ENCODE measurements at regions not wholly inside any gene's neighbourhood (a gene's known extent, or its start where the extent isn't known, plus 50 kb on each side); places are given as distances from the start of the nearest gene placed in this dataset.

DNA sequence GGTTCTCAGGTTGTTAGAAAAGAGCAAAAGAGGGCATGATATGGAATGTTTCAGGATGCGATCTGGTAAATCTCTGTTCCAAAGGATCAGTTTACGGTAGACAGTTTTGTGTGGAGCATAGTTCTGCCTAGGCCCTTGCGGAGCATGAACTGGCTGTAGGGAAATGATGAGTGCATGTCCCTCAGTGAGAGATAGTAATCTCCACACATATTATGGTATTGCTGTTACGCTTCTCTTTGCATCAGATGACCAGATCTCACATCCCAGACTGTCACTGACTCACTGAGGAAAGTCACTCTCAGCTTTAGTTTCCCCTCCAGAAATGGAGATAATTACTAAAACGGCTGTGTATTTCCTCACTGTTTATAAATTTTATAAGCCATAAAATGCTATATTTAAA is 836.0 kb downstream of the JRKL start (continued):
- TF ChIP-seq EZH2phosphoT487 (IDR thresholded peaks at IDR 0.05; ENCODE audit: unreplicated experiment): no peak

DNA sequence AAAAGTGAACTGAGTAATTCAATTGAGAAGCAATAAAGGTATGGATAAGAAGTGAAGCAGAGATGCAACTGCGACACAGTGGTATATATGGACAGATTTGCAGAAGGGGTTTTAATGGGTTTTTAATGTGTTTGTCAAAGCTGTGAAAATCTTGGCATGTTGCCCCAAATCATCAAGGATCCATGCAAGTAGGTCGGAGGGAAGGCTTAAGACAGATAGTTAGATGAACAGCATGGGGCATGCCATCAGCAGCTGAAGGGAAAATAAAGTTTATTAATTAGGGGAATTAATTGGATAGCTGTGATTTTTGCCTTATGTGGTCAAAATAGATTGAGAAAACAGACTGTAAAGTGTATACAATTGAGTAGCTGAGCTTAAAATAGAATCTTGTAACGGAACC is 840.1 kb downstream of the JRKL start:
- Mint-ChIP-seq H3K4me3 (no peak overlapping the region), H3K27me3 (ENCODE audit: insufficient read depth, low read depth, poor library complexity) (peaks cover 2% of the 10 kb centered on the region), H3K27ac (no peak overlapping the region), H3K36me3 (ENCODE audit: low read depth) (no peaks in the 10 kb centered on the region), H3K4me1 (no peaks in the 10 kb centered on the region), H3K9me3 (no peaks in the 10 kb centered on the region)
- no peaks in the 10 kb centered on the region for H3K27me3 ChIP-seq (ENCODE audit: insufficient read depth)
- no peaks in the 10 kb centered on the region for H3K79me2 ChIP-seq (replicated peaks; ENCODE audit: insufficient read depth)
- H4K20me1 ChIP-seq (replicated peaks; ENCODE audit: insufficient read depth): no peaks in the 10 kb centered on the region
- DNase-seq (ENCODE audit: low spot score): no peak
- TF ChIP-seq, protein P1, sequence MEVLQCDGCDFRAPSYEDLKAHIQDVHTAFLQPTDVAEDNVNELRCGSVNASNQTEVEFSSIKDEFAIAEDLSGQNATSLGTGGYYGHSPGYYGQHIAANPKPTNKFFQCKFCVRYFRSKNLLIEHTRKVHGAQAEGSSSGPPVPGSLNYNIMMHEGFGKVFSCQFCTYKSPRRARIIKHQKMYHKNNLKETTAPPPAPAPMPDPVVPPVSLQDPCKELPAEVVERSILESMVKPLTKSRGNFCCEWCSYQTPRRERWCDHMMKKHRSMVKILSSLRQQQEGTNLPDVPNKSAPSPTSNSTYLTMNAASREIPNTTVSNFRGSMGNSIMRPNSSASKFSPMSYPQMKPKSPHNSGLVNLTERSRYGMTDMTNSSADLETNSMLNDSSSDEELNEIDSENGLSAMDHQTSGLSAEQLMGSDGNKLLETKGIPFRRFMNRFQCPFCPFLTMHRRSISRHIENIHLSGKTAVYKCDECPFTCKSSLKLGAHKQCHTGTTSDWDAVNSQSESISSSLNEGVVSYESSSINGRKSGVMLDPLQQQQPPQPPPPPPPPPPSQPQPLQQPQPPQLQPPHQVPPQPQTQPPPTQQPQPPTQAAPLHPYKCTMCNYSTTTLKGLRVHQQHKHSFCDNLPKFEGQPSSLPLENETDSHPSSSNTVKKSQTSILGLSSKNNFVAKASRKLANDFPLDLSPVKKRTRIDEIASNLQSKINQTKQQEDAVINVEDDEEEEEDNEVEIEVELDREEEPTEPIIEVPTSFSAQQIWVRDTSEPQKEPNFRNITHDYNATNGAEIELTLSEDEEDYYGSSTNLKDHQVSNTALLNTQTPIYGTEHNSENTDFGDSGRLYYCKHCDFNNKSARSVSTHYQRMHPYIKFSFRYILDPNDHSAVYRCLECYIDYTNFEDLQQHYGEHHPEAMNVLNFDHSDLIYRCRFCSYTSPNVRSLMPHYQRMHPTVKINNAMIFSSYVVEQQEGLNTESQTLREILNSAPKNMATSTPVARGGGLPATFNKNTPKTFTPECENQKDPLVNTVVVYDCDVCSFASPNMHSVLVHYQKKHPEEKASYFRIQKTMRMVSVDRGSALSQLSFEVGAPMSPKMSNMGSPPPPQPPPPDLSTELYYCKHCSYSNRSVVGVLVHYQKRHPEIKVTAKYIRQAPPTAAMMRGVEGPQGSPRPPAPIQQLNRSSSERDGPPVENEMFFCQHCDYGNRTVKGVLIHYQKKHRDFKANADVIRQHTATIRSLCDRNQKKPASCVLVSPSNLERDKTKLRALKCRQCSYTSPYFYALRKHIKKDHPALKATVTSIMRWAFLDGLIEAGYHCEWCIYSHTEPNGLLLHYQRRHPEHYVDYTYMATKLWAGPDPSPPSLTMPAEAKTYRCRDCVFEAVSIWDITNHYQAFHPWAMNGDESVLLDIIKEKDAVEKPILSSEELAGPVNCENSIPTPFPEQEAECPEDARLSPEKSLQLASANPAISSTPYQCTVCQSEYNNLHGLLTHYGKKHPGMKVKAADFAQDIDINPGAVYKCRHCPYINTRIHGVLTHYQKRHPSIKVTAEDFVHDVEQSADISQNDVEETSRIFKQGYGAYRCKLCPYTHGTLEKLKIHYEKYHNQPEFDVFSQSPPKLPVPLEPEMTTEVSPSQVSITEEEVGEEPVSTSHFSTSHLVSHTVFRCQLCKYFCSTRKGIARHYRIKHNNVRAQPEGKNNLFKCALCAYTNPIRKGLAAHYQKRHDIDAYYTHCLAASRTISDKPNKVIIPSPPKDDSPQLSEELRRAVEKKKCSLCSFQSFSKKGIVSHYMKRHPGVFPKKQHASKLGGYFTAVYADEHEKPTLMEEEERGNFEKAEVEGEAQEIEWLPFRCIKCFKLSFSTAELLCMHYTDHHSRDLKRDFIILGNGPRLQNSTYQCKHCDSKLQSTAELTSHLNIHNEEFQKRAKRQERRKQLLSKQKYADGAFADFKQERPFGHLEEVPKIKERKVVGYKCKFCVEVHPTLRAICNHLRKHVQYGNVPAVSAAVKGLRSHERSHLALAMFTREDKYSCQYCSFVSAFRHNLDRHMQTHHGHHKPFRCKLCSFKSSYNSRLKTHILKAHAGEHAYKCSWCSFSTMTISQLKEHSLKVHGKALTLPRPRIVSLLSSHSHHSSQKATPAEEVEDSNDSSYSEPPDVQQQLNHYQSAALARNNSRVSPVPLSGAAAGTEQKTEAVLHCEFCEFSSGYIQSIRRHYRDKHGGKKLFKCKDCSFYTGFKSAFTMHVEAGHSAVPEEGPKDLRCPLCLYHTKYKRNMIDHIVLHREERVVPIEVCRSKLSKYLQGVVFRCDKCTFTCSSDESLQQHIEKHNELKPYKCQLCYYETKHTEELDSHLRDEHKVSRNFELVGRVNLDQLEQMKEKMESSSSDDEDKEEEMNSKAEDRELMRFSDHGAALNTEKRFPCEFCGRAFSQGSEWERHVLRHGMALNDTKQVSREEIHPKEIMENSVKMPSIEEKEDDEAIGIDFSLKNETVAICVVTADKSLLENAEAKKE (CRISPR knock-in tag; IDR thresholded peaks at IDR 0.05): no peak
- TF ChIP-seq, protein P2, sequence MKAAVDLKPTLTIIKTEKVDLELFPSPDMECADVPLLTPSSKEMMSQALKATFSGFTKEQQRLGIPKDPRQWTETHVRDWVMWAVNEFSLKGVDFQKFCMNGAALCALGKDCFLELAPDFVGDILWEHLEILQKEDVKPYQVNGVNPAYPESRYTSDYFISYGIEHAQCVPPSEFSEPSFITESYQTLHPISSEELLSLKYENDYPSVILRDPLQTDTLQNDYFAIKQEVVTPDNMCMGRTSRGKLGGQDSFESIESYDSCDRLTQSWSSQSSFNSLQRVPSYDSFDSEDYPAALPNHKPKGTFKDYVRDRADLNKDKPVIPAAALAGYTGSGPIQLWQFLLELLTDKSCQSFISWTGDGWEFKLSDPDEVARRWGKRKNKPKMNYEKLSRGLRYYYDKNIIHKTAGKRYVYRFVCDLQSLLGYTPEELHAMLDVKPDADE (IDR thresholded peaks at IDR 0.05): no peak
- H2AFZ ChIP-seq: no peak overlapping the region
- no peak overlapping the region for H3K27ac ChIP-seq (ENCODE audit: low read depth)
- no peak overlapping the region for H3K4me3 ChIP-seq
- H3K4me1 ChIP-seq (ENCODE audit: insufficient read depth): no peaks in the 10 kb centered on the region
- no peaks in the 10 kb centered on the region for H3K36me3 ChIP-seq (ENCODE audit: insufficient read depth)
- no peak for ATAC-seq
- no peak overlapping the region for H3K4me2 ChIP-seq
- no peaks in the 10 kb centered on the region for H3K9me2 ChIP-seq (ENCODE audit: insufficient read depth)
- no peaks in the 10 kb centered on the region for H3F3A ChIP-seq (replicated peaks; ENCODE audit: low read depth)

DNA sequence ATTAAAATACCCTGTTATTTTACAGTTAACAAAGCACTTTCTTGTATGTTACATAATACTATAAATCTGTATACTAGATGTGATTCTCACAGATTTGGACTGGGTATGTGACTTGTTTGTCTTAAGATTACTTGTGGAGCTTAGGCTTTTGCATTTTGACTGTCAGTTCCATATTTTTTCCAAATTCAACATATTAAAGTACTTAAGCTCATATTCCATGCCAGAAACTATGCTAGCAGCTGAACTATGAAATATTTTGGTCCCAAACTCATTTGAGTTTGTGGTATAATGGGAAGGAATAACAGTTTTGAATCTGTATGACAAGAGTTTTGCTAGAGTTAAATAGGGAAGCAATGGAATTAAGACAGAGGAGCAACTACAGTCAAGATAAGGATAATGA is 841.4 kb downstream of the JRKL start:
- H3K36me3 Mint-ChIP-seq (ENCODE audit: low read depth): no peaks in the 10 kb centered on the region
- no peak overlapping the region for H3K4me2 ChIP-seq
- no peak overlapping the region for H3K27ac ChIP-seq (ENCODE audit: low read depth)
- H3K79me2 ChIP-seq (replicated peaks; ENCODE audit: insufficient read depth): no peaks in the 10 kb centered on the region
- no peaks in the 10 kb centered on the region for H3K9me2 ChIP-seq (ENCODE audit: insufficient read depth)
- no peaks in the 10 kb centered on the region for H4K20me1 ChIP-seq (replicated peaks; ENCODE audit: insufficient read depth)
- no peaks in the 10 kb centered on the region for H3K9me3 Mint-ChIP-seq
- H3K4me3 Mint-ChIP-seq: no peak overlapping the region
- no peak overlapping the region for H2AFZ ChIP-seq
- H3K4me3 ChIP-seq: no peak overlapping the region
- no peaks in the 10 kb centered on the region for H3K4me1 Mint-ChIP-seq
- DNase-seq (ENCODE audit: low spot score) (no peak), ATAC-seq (no peak)
- no peaks in the 10 kb centered on the region for H3K27me3 ChIP-seq (ENCODE audit: insufficient read depth)
- H3K27ac Mint-ChIP-seq: no peak overlapping the region
- no peaks in the 10 kb centered on the region for H3F3A ChIP-seq (replicated peaks; ENCODE audit: low read depth)
- peaks cover 2% of the 10 kb centered on the region for H3K27me3 Mint-ChIP-seq (ENCODE audit: insufficient read depth, low read depth, poor library complexity)
- no peaks in the 10 kb centered on the region for H3K4me1 ChIP-seq (ENCODE audit: insufficient read depth)
- no peaks in the 10 kb centered on the region for H3K36me3 ChIP-seq (ENCODE audit: insufficient read depth)
- TF ChIP-seq NANOG (IDR thresholded peaks at IDR 0.05; ENCODE audit: borderline replicate concordance) (no peak), EZH2 (IDR thresholded peaks at IDR 0.05; ENCODE audit: low read depth, unreplicated experiment) (no peak), CREB1 (CRISPR knock-in tag; IDR thresholded peaks at IDR 0.05; ENCODE audit: low read depth) (no peak), STAT1 (IDR thresholded peaks at IDR 0.05; ENCODE audit: unreplicated experiment) (no peak), EZH2phosphoT487 (IDR thresholded peaks at IDR 0.05; ENCODE audit: unreplicated experiment) (no peak), JUNB (IDR thresholded peaks at IDR 0.05; ENCODE audit: unreplicated experiment) (no peak)
- TF ChIP-seq, protein P2 (IDR thresholded peaks at IDR 0.05): no peak
- TF ChIP-seq, protein P3, sequence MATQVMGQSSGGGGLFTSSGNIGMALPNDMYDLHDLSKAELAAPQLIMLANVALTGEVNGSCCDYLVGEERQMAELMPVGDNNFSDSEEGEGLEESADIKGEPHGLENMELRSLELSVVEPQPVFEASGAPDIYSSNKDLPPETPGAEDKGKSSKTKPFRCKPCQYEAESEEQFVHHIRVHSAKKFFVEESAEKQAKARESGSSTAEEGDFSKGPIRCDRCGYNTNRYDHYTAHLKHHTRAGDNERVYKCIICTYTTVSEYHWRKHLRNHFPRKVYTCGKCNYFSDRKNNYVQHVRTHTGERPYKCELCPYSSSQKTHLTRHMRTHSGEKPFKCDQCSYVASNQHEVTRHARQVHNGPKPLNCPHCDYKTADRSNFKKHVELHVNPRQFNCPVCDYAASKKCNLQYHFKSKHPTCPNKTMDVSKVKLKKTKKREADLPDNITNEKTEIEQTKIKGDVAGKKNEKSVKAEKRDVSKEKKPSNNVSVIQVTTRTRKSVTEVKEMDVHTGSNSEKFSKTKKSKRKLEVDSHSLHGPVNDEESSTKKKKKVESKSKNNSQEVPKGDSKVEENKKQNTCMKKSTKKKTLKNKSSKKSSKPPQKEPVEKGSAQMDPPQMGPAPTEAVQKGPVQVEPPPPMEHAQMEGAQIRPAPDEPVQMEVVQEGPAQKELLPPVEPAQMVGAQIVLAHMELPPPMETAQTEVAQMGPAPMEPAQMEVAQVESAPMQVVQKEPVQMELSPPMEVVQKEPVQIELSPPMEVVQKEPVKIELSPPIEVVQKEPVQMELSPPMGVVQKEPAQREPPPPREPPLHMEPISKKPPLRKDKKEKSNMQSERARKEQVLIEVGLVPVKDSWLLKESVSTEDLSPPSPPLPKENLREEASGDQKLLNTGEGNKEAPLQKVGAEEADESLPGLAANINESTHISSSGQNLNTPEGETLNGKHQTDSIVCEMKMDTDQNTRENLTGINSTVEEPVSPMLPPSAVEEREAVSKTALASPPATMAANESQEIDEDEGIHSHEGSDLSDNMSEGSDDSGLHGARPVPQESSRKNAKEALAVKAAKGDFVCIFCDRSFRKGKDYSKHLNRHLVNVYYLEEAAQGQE (IDR thresholded peaks at IDR 0.05; ENCODE audit: unreplicated experiment): no peak

Measured in GM23338 (cell line).